SH-SY5Y (cell line): ENCODE measurements at regions not wholly inside any gene's neighbourhood (a gene's known extent, or its start where the extent isn't known, plus 50 kb on each side); places are given as distances from the start of the nearest gene placed in this dataset.

Source experiments
- GATA2 ChIP-seq: IDR thresholded peaks from 2 replicates; pipeline ENCODE4 v1.6.1; 2011; ENCODE audit warnings: mild to moderate bottlenecking, low read depth, low read length
- GATA3 ChIP-seq: IDR thresholded peaks from 2 replicates; pipeline ENCODE4 v1.6.1; 2011; ENCODE audit warnings: low read depth, mild to moderate bottlenecking, low read length, moderate library complexity

GRCh38 chr13:92972751-92973150 is 253.9 kb upstream of the GPC6 start:
- TF ChIP-seq GATA3 = no peak
- TF ChIP-seq GATA2 = no peak
